Liver (tissue), 8 donors: ENCODE measurements at regions not wholly inside any gene's neighbourhood (a gene's known extent, or its start where the extent isn't known, plus 50 kb on each side); places are given as distances from the start of the nearest gene placed in this dataset.

Experiments used
- DNase-seq: peaks from one replicate; pipeline ENCODE4 v3.0.0-alpha.2; 2017; ENCODE audit warnings: low spot score
- H3K27ac ChIP-seq, 2 donors: one replicate each; pipeline ENCODE4 v1.7.0; 2013; ENCODE audit warnings: inconsistent platforms in 2 of 2, low read length in 2 of 2, control low read depth in 1 of 2, low read depth in 1 of 2, mild to moderate bottlenecking in 1 of 2
- H3K27me3 ChIP-seq, 4 donors: one replicate each; pipeline versions ENCODE4 v1.6.1 to v1.7.0; 2013; ENCODE audit warnings: low read length in 3 of 4, inconsistent platforms in 1 of 4, mild to moderate bottlenecking in 1 of 4, moderate library complexity in 1 of 4; ENCODE audit not compliant: control insufficient read depth in 4 of 4, insufficient read depth in 4 of 4
- H3K36me3 ChIP-seq, 4 donors: one replicate each; pipeline versions ENCODE4 v1.6.1 to v1.7.0; 2013; ENCODE audit warnings: low read length in 3 of 4, mild to moderate bottlenecking in 3 of 4, low read depth in 1 of 4, moderate library complexity in 1 of 4; ENCODE audit not compliant: control insufficient read depth in 4 of 4, insufficient read depth in 3 of 4
- H3K4me1 ChIP-seq, 4 donors: one replicate each; pipeline versions ENCODE4 v1.6.1 to v1.7.0; 2013; ENCODE audit warnings: low read length in 3 of 4, mild to moderate bottlenecking in 3 of 4, moderate library complexity in 1 of 4; ENCODE audit not compliant: control insufficient read depth in 4 of 4, insufficient read depth in 4 of 4
- H3K4me3 ChIP-seq, 3 donors: one replicate each; pipeline versions ENCODE4 v1.6.1 to v1.7.0; 2013; ENCODE audit warnings: low read length in 3 of 3, control low read depth in 1 of 3, low read depth in 1 of 3, mild to moderate bottlenecking in 1 of 3
- H3K9ac ChIP-seq, 2 donors: one replicate each; pipeline ENCODE4 v1.7.0; 2013; ENCODE audit warnings: low read length in 2 of 2, mild to moderate bottlenecking in 2 of 2, moderate library complexity in 2 of 2, control low read depth in 1 of 2, low read depth in 1 of 2
- H3K9me3 ChIP-seq, 4 donors: one replicate each; pipeline versions ENCODE4 v1.6.1 to v1.7.0; 2013; ENCODE audit warnings: low read length in 3 of 4; ENCODE audit not compliant: control insufficient read depth in 4 of 4
- ATF3 ChIP-seq: IDR thresholded peaks from 2 replicates; pipeline ENCODE4 v1.6.1; 2016; ENCODE audit warnings: antibody characterized with exemption
- CTCF ChIP-seq: fragments of 150-350 bp; IDR thresholded peaks from 2 replicates; pipeline ENCODE4 v1.5.1; 2017; ENCODE audit warnings: improper control_type of control experiment, low read depth, low read length; ENCODE audit not compliant: missing input control
- EGR1 ChIP-seq, 2 donors: IDR thresholded peaks; 2 replicates each; pipeline ENCODE4 v1.6.1; 2016 to 2018; ENCODE audit warnings: antibody characterized with exemption in 2 of 2, low read depth in 2 of 2
- FOXA1 ChIP-seq: IDR thresholded peaks from 2 replicates; pipeline ENCODE4 v1.6.1; 2016; ENCODE audit warnings: antibody characterized with exemption
- FOXA2 ChIP-seq: IDR thresholded peaks from 2 replicates; pipeline ENCODE4 v1.6.1; 2016; ENCODE audit warnings: antibody characterized with exemption
- GABPA ChIP-seq, 2 donors: IDR thresholded peaks in 1 of 2; conservative IDR thresholded peaks in 1 of 2; 2 replicates each; pipeline ENCODE4 v1.6.1; 2016; ENCODE audit warnings: antibody characterized with exemption in 2 of 2, mild to moderate bottlenecking in 1 of 2, moderate library complexity in 1 of 2
- HNF4A ChIP-seq, 2 donors: conservative IDR thresholded peaks; 2 replicates each; pipeline ENCODE4 v1.6.1; 2016; ENCODE audit warnings: antibody characterized with exemption in 2 of 2, mild to moderate bottlenecking in 2 of 2
- HNF4G ChIP-seq: IDR thresholded peaks from 2 replicates; pipeline ENCODE4 v1.6.1; 2016; ENCODE audit warnings: antibody characterized with exemption
- JUND ChIP-seq, 2 donors: IDR thresholded peaks; 2 replicates each; pipeline ENCODE4 v1.6.1; 2016; ENCODE audit warnings: antibody characterized with exemption in 2 of 2
- MAX ChIP-seq: IDR thresholded peaks from 2 replicates; pipeline ENCODE4 v1.6.1; 2016; ENCODE audit warnings: antibody characterized with exemption
- NR2F2 ChIP-seq: IDR thresholded peaks from 2 replicates; pipeline ENCODE4 v1.6.1; 2016; ENCODE audit warnings: antibody characterized with exemption
- RAD21 ChIP-seq, 2 donors: IDR thresholded peaks; 2 replicates each; pipeline ENCODE4 v1.6.1; 2016; ENCODE audit warnings: antibody characterized with exemption in 2 of 2, mild to moderate bottlenecking in 2 of 2
- RXRA ChIP-seq, 2 donors: IDR thresholded peaks; 2 replicates each; pipeline ENCODE4 v1.6.1; 2017 to 2018; ENCODE audit warnings: antibody characterized with exemption in 2 of 2, mild to moderate bottlenecking in 1 of 2
- SP1 ChIP-seq: IDR thresholded peaks from 2 replicates; pipeline ENCODE4 v1.6.1; 2018; ENCODE audit warnings: antibody characterized with exemption, mild to moderate bottlenecking
- TAF1 ChIP-seq: conservative IDR thresholded peaks from 2 replicates; pipeline ENCODE4 v1.6.1; 2016; ENCODE audit warnings: antibody characterized with exemption, mild to moderate bottlenecking
- YY1 ChIP-seq: IDR thresholded peaks from 2 replicates; pipeline ENCODE4 v1.6.1; 2016; ENCODE audit warnings: antibody characterized with exemption, mild to moderate bottlenecking
- WGBS: extraction: QIAGEN DNeasy Blood & Tissue Kit; methylation state at CpG from one replicate; pipeline ENCODE4 v1.1.7; 2013; 5-methylcytosine and 5-hydroxymethylcytosine counted together
- TF ChIP-seq, protein P1 (sequence below): IDR thresholded peaks from 2 replicates; pipeline ENCODE4 v1.6.1; 2016; ENCODE audit warnings: antibody characterized with exemption
- TF ChIP-seq, protein P2 (sequence below): IDR thresholded peaks from 2 replicates; pipeline ENCODE4 v1.6.1; 2016; ENCODE audit warnings: antibody characterized with exemption, mild to moderate bottlenecking
- donor health status: healthy.
- donor health status: healthy.
- donor health status: healthy.
- donor health status: healthy.
- donor health status: healthy.

- H3K4me3 ChIP-seq: no peak overlapping the region
- whole genome bisulfite sequencing: 95% methylated on average over 4 of the region's 4 CpGs
These were observed 158.9 kb downstream of the IRX5 start for GRCh38 chr16:55089600-55089999.

GRCh38 chr16:55091213-55091870 lies 160.7 kb downstream of the IRX5 start:
- Histone ChIP-seq H3K27ac (no peak overlapping the region), H3K9ac (no peak overlapping the region), H3K36me3 (no peaks in the 10 kb centered on the region), H3K4me1 (no peaks in the 10 kb centered on the region), H3K4me3 (no peak overlapping the region), H3K9me3 (peaks cover 0 to 2% (median 0%) of the 10 kb centered on the region in 4 donors), H3K27me3 (no peaks in the 10 kb centered on the region)
- 62% methylated on average over 24 of the region's 24 CpGs for WGBS
- TF ChIP-seq HNF4A (conservative IDR thresholded peaks at IDR 0.05) (no peak), EGR1 (IDR thresholded peaks at IDR 0.05; ENCODE audit: low read depth in 2 of 2) (no peak), ATF3 (no peak), JUND (IDR thresholded peaks at IDR 0.05) (no peak), GABPA (IDR thresholded peaks at IDR 0.05 in 1 of 2, conservative IDR thresholded peaks at IDR 0.05 in 1 of 2) (no peak), NR2F2 (no peak), RAD21 (IDR thresholded peaks at IDR 0.05) (no peak), RXRA (IDR thresholded peaks at IDR 0.05) (no peak), SP1 (no peak), FOXA2 (no peak), CTCF (no peak), HNF4G (no peak), FOXA1 (no peak), YY1 (no peak), TAF1 (no peak), MAX (no peak)
- TF ChIP-seq, protein P1, sequence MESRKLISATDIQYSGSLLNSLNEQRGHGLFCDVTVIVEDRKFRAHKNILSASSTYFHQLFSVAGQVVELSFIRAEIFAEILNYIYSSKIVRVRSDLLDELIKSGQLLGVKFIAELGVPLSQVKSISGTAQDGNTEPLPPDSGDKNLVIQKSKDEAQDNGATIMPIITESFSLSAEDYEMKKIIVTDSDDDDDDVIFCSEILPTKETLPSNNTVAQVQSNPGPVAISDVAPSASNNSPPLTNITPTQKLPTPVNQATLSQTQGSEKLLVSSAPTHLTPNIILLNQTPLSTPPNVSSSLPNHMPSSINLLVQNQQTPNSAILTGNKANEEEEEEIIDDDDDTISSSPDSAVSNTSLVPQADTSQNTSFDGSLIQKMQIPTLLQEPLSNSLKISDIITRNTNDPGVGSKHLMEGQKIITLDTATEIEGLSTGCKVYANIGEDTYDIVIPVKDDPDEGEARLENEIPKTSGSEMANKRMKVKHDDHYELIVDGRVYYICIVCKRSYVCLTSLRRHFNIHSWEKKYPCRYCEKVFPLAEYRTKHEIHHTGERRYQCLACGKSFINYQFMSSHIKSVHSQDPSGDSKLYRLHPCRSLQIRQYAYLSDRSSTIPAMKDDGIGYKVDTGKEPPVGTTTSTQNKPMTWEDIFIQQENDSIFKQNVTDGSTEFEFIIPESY: no peak
- TF ChIP-seq, protein P2, sequence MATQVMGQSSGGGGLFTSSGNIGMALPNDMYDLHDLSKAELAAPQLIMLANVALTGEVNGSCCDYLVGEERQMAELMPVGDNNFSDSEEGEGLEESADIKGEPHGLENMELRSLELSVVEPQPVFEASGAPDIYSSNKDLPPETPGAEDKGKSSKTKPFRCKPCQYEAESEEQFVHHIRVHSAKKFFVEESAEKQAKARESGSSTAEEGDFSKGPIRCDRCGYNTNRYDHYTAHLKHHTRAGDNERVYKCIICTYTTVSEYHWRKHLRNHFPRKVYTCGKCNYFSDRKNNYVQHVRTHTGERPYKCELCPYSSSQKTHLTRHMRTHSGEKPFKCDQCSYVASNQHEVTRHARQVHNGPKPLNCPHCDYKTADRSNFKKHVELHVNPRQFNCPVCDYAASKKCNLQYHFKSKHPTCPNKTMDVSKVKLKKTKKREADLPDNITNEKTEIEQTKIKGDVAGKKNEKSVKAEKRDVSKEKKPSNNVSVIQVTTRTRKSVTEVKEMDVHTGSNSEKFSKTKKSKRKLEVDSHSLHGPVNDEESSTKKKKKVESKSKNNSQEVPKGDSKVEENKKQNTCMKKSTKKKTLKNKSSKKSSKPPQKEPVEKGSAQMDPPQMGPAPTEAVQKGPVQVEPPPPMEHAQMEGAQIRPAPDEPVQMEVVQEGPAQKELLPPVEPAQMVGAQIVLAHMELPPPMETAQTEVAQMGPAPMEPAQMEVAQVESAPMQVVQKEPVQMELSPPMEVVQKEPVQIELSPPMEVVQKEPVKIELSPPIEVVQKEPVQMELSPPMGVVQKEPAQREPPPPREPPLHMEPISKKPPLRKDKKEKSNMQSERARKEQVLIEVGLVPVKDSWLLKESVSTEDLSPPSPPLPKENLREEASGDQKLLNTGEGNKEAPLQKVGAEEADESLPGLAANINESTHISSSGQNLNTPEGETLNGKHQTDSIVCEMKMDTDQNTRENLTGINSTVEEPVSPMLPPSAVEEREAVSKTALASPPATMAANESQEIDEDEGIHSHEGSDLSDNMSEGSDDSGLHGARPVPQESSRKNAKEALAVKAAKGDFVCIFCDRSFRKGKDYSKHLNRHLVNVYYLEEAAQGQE: no peak
- no peak for DNase-seq

More at GRCh38 chr16:55089600-55089999, 158.9 kb downstream of the IRX5 start:
- Histone ChIP-seq H3K9me3 (peaks cover 0 to 2% (median 0%) of the 10 kb centered on the region in 4 donors), H3K27ac (no peak overlapping the region), H3K9ac (no peak overlapping the region), H3K4me1 (no peaks in the 10 kb centered on the region), H3K27me3 (no peaks in the 10 kb centered on the region), H3K36me3 (no peaks in the 10 kb centered on the region)
- TF ChIP-seq FOXA2: no peak
- no peak for TF ChIP-seq NR2F2
- no peak for TF ChIP-seq JUND (IDR thresholded peaks at IDR 0.05)
- TF ChIP-seq SP1: no peak
- no peak for TF ChIP-seq YY1
- no peak for TF ChIP-seq HNF4G
- no peak for TF ChIP-seq RXRA (IDR thresholded peaks at IDR 0.05)
- no peak for TF ChIP-seq HNF4A (conservative IDR thresholded peaks at IDR 0.05)
- TF ChIP-seq, protein P1: no peak
- no peak for TF ChIP-seq RAD21 (IDR thresholded peaks at IDR 0.05)
- TF ChIP-seq EGR1 (IDR thresholded peaks at IDR 0.05; ENCODE audit: low read depth in 2 of 2): no peak
- no peak for DNase-seq
